ENCODE measurements at regions not wholly inside any gene's neighbourhood (a gene's known extent, or its start where the extent isn't known, plus 50 kb on each side); places are given as distances from the start of the nearest gene placed in this dataset.

DNA sequence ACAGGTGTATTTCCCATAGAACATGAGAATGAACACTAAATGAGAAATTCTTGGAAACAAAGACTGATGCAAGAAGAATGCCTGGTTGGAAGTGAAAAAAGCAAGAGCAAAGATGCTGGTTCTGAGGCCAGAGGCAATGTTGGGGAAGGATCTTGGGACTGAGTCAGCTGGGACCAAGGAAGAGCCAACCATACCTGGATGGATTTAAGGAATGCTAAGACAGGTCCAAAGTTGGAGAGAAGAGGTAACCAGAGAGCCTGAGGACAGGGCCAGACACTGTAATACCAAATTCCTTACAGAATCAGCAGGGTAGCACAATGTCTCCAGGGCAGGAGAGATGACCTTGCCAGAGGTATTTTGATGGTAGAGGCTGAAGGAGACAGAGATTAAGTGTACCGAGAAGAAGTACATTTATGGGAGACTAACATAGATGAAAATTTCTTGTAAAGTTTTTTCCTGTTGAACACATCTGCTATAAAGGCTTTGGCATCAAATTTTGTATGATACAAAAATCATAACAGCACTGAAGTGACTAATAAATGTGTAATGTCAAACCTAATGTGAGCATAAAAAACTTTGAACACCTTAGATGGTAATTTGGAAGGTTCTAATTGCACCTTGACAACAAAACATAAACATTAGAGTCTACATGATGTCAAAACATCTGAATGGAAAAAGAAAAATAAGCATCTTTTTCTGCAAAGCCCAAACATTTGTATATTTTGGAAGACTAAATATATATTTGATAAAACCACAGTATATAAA, 221.7 kb upstream of the MARCKS start:
- intact Hi-C loops (cut with micrococcal nuclease; ENCODE audit: unreplicated experiment), result no loop called here
- H3K27ac ChIP-seq (ENCODE audit: low read length), result no peak overlapping the region
- no peak for TF ChIP-seq SIN3A (IDR thresholded peaks at IDR 0.05; ENCODE audit: borderline replicate concordance, insufficient read depth, low read depth, low read length)
- TF ChIP-seq, protein P1, sequence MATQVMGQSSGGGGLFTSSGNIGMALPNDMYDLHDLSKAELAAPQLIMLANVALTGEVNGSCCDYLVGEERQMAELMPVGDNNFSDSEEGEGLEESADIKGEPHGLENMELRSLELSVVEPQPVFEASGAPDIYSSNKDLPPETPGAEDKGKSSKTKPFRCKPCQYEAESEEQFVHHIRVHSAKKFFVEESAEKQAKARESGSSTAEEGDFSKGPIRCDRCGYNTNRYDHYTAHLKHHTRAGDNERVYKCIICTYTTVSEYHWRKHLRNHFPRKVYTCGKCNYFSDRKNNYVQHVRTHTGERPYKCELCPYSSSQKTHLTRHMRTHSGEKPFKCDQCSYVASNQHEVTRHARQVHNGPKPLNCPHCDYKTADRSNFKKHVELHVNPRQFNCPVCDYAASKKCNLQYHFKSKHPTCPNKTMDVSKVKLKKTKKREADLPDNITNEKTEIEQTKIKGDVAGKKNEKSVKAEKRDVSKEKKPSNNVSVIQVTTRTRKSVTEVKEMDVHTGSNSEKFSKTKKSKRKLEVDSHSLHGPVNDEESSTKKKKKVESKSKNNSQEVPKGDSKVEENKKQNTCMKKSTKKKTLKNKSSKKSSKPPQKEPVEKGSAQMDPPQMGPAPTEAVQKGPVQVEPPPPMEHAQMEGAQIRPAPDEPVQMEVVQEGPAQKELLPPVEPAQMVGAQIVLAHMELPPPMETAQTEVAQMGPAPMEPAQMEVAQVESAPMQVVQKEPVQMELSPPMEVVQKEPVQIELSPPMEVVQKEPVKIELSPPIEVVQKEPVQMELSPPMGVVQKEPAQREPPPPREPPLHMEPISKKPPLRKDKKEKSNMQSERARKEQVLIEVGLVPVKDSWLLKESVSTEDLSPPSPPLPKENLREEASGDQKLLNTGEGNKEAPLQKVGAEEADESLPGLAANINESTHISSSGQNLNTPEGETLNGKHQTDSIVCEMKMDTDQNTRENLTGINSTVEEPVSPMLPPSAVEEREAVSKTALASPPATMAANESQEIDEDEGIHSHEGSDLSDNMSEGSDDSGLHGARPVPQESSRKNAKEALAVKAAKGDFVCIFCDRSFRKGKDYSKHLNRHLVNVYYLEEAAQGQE (IDR thresholded peaks at IDR 0.05; ENCODE audit: insufficient read depth in 1 of 2, low read depth in 2 of 2, low read length in 1 of 2), result no peak
- TF ChIP-seq TCF7L2 (IDR thresholded peaks at IDR 0.05; ENCODE audit: low read depth, low read length), result no peak
- TF ChIP-seq, protein P2, sequence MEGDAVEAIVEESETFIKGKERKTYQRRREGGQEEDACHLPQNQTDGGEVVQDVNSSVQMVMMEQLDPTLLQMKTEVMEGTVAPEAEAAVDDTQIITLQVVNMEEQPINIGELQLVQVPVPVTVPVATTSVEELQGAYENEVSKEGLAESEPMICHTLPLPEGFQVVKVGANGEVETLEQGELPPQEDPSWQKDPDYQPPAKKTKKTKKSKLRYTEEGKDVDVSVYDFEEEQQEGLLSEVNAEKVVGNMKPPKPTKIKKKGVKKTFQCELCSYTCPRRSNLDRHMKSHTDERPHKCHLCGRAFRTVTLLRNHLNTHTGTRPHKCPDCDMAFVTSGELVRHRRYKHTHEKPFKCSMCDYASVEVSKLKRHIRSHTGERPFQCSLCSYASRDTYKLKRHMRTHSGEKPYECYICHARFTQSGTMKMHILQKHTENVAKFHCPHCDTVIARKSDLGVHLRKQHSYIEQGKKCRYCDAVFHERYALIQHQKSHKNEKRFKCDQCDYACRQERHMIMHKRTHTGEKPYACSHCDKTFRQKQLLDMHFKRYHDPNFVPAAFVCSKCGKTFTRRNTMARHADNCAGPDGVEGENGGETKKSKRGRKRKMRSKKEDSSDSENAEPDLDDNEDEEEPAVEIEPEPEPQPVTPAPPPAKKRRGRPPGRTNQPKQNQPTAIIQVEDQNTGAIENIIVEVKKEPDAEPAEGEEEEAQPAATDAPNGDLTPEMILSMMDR (IDR thresholded peaks at IDR 0.05), result no peak
- TF ChIP-seq POLR2AphosphoS5 (IDR thresholded peaks at IDR 0.05; ENCODE audit: low read depth, low read length), result no peak

DNA sequence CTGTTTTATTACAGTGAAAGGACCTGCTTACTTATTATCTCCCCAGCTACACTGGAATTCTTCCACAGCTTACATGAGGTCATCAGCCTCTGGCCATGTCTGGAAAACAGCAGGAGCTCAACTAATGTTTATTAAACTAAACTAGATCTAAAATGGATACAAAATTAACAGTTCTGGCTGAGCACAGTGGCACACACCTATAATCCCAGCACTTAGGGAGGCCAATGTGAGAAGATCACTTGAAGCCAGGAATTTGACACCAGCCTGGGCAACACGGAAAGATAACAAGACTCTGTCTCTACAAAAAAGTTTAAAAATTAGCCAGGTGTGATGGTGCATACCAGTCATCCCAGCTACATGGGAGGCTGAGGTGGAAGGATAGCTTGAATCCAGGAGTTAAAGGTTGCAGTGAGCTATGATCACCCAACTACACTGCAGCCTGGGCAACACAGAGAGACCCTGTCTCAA, 220.8 kb upstream of the MARCKS start:
- H3K9me3 ChIP-seq (ENCODE audit: control insufficient read depth, insufficient read depth, low read depth, low read length), result no peaks in the 10 kb centered on the region
- no peak; the same call in 1 of the 2 replicates for ATAC-seq
- no peaks in the 10 kb centered on the region for H3K36me3 ChIP-seq (ENCODE audit: control insufficient read depth, insufficient read depth, low read length)
- TF ChIP-seq, protein P2 (IDR thresholded peaks at IDR 0.05), result no peak
- TF ChIP-seq, protein P1 (IDR thresholded peaks at IDR 0.05; ENCODE audit: insufficient read depth in 1 of 2, low read depth in 2 of 2, low read length in 1 of 2), result no peak
- in situ Hi-C loops (cut with HindIII; ENCODE audit: low pct_unique_long_range_greater_than_20kb, low sequenced_read_pairs), result no loop called here
- BruUV-seq (replicated peaks), result no TSS peak
- no peak for DNase-seq (ENCODE audit: low read depth, low spot score)
- POLR2A ChIA-PET, result no interaction called here
- CTCF ChIA-PET, result no interaction called here
- H3K4me1 ChIP-seq (ENCODE audit: control insufficient read depth, insufficient read depth, low read length), result no peaks in the 10 kb centered on the region; the same call in 1 of the 2 replicates
- no peak overlapping the region for H3K27ac ChIP-seq (ENCODE audit: low read length)
- intact Hi-C loops (cut with micrococcal nuclease; ENCODE audit: unreplicated experiment), result no loop called here
- no peak overlapping the region for H3K4me3 ChIP-seq (ENCODE audit: low read depth in 2 of 2, low read length in 2 of 2)
- H3K27me3 ChIP-seq (ENCODE audit: control insufficient read depth, insufficient read depth, low read length), result no peaks in the 10 kb centered on the region

More for the DNA sequence above, 221.7 kb upstream of the MARCKS start:
- H3K27me3 ChIP-seq (ENCODE audit: control insufficient read depth, insufficient read depth, low read length), result no peaks in the 10 kb centered on the region
- no peaks in the 10 kb centered on the region for H3K9me3 ChIP-seq (ENCODE audit: control insufficient read depth, insufficient read depth, low read depth, low read length)
- POLR2A ChIA-PET, result no interaction called here
- no peak overlapping the region for H3K4me3 ChIP-seq (ENCODE audit: low read depth in 2 of 2, low read length in 2 of 2)
- no TSS peak for BruUV-seq (replicated peaks)
- H3K36me3 ChIP-seq (ENCODE audit: control insufficient read depth, insufficient read depth, low read length), result no peaks in the 10 kb centered on the region
- no peak for DNase-seq (ENCODE audit: low read depth, low spot score)
- no peak for ATAC-seq
- in situ Hi-C loops (cut with HindIII; ENCODE audit: low pct_unique_long_range_greater_than_20kb, low sequenced_read_pairs), result no loop called here
- CTCF ChIA-PET, result no interaction called here
- no peaks in the 10 kb centered on the region; the same call in 1 of the 2 replicates for H3K4me1 ChIP-seq (ENCODE audit: control insufficient read depth, insufficient read depth, low read length)
